NB4 (cell line): ENCODE measurements at regions not wholly inside any gene's neighbourhood (a gene's known extent, or its start where the extent isn't known, plus 50 kb on each side); places are given as distances from the start of the nearest gene placed in this dataset.

Source experiments
- CTCF ChIP-seq: IDR thresholded peaks from one replicate; pipeline ENCODE4 v1.5.1; 2012; ENCODE audit warnings: low read depth, low read length
- POLR2A ChIP-seq: IDR thresholded peaks from 2 replicates; pipeline ENCODE4 v1.6.1; 2011; ENCODE audit warnings: mild to moderate bottlenecking; ENCODE audit not compliant: insufficient read length; ENCODE audit errors: extremely low read depth

GRCh38 chr10:83592337-83592935 is 546.9 kb upstream of the GHITM start:
- no peak for TF ChIP-seq POLR2A
- TF ChIP-seq CTCF: no peak
